Bronchial epithelial cell (primary cell): ENCODE measurements at regions not wholly inside any gene's neighbourhood (a gene's known extent, or its start where the extent isn't known, plus 50 kb on each side); places are given as distances from the start of the nearest gene placed in this dataset.

Source experiments
- DNase-seq: peaks from one replicate; pipeline ENCODE4 v3.0.0-alpha.2; 2010; ENCODE audit warnings: low read depth
- FAIRE-seq: peaks from 2 replicates; lab custom pipeline; 2011; peaks lifted over from hg19 to GRCh38; lab: Jason Lieb, UNC
- H3K27me3 ChIP-seq: 2 replicates; pipeline ENCODE4 v1.5.1; 2011; ENCODE audit warnings: low read length; ENCODE audit not compliant: control insufficient read depth, insufficient read depth
- H3K36me3 ChIP-seq: 2 replicates; pipeline ENCODE4 v1.5.1; 2011; ENCODE audit warnings: low read length; ENCODE audit not compliant: control insufficient read depth, insufficient read depth
- H3K4me3 ChIP-seq: 2 replicates; pipeline ENCODE4 v1.5.1; 2011; ENCODE audit warnings: mild to moderate bottlenecking, low read depth, low read length, control low read depth
- TF ChIP-seq, protein P1 (sequence below): IDR thresholded peaks from 2 replicates; pipeline ENCODE4 v1.5.1; 2011; ENCODE audit warnings: mild to moderate bottlenecking, moderate library complexity, low read length, control low read depth, inconsistent platforms; ENCODE audit not compliant: insufficient read depth, severe bottlenecking

DNA sequence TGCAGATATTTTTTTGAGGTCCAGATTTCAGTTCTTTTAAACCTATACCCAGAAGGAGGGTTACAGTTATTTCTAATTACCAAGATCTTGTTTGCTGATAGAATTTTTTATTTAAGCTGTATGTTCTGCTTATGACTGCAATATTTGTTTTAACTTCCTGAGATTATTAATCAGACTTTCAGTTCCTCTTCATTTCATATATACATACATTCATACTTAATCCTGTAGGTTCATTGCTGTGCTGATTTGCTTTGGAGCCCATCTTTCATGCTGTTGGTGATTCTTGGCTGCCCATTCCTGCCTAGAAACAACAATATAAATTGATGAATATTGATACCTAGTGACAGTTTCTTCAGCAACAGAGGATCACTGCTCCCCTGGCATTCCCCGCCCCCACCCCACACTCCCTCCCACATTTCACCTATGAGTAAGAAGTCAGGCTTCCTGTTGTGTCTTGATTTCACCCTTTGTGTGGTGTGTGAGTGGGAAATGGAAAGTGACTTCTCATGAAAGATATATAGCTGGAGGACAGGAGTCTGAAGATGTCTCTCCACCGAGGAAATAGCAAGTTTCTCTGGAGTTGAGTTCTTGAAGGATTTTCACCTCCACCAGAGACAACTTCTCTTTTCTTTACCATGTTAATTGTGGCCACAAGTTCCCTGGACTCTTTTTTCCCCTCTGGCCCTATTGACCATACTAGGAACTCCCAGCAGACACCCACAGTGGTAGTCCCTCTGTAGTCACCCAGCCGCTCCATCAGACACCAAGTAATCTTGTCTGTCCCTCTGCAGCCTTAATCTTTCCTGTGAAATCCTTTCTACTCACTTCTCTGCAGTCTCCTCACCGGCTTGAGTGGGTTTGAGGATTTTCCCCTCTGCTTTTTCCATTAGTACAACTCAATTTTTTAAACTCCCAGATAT is 118.4 kb downstream of the ASB9 start:
- no peak overlapping the region for H3K4me3 ChIP-seq
- TF ChIP-seq, protein P1, sequence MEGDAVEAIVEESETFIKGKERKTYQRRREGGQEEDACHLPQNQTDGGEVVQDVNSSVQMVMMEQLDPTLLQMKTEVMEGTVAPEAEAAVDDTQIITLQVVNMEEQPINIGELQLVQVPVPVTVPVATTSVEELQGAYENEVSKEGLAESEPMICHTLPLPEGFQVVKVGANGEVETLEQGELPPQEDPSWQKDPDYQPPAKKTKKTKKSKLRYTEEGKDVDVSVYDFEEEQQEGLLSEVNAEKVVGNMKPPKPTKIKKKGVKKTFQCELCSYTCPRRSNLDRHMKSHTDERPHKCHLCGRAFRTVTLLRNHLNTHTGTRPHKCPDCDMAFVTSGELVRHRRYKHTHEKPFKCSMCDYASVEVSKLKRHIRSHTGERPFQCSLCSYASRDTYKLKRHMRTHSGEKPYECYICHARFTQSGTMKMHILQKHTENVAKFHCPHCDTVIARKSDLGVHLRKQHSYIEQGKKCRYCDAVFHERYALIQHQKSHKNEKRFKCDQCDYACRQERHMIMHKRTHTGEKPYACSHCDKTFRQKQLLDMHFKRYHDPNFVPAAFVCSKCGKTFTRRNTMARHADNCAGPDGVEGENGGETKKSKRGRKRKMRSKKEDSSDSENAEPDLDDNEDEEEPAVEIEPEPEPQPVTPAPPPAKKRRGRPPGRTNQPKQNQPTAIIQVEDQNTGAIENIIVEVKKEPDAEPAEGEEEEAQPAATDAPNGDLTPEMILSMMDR = no peak
- no peaks in the 10 kb centered on the region for H3K36me3 ChIP-seq
- DNase-seq (peak; percentile 46), FAIRE-seq (no peak)
- H3K27me3 ChIP-seq = no peaks in the 10 kb centered on the region

DNA sequence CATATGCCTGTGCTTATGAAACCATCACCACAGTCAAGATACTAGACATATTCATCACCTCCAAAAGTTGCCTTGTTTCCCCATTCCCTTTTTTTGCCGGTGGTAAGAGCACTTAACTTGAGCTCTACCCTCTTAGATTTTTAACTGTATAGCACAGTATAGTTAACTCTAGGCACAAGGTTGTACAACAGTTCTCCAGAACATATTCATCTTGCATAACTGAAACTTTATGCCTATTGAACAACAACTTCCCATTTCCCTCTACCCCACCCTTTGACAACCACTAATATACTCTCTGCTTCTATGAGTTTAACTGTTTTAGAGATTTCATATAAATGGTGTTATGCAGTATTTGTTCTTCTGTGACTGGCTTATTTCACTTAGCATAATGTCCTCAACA is 119.3 kb downstream of the ASB9 start:
- no peak for FAIRE-seq
- TF ChIP-seq, protein P1 = no peak
- no peak for DNase-seq

DNA sequence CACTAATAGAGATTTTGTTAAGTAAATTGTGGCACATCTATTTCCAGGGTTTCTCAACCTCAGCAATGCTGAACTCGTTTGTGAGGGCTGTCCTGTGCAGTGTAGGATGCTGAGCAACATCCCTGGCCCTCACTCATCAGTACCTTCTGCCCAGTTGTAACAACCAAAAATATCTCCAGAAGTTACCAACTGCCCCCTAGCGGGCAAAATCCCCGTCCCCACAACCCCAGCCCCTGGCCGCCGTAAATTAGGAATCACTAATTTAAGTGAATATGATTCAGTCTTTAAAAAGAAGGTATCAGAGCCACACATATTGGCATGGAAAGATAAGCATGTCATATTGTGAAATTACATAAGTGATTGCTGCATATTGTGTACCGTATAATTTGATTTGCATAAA is 123.4 kb downstream of the ASB9 start:
- FAIRE-seq (no peak), DNase-seq (no peak)
- H3K4me3 ChIP-seq = no peak overlapping the region
- TF ChIP-seq, protein P1 = peak; percentile 19
- H3K27me3 ChIP-seq = no peaks in the 10 kb centered on the region
- H3K36me3 ChIP-seq = no peaks in the 10 kb centered on the region

More for the DNA sequence above, 119.3 kb downstream of the ASB9 start:
- Histone ChIP-seq H3K27me3 (no peaks in the 10 kb centered on the region), H3K36me3 (no peaks in the 10 kb centered on the region), H3K4me3 (no peak overlapping the region)

DNA sequence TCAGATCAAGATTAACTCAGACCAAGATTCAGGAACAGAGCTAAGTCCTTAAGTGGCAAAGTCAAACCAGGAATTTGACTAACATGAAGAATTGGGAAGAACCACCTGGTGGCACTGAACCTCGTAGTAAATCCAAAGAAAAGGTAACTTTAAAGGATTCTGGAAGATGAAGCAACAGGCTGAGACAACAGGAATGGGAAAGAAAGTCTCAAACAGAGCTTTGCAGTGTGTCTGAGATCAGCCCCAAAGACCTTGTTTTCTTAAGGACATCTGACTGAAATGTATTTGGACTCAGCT is 126.1 kb downstream of the ASB9 start:
- FAIRE-seq (no peak), DNase-seq (no peak)
- Histone ChIP-seq H3K27me3 (no peaks in the 10 kb centered on the region), H3K4me3 (no peak overlapping the region), H3K36me3 (no peaks in the 10 kb centered on the region)
- TF ChIP-seq, protein P1 = no peak

DNA sequence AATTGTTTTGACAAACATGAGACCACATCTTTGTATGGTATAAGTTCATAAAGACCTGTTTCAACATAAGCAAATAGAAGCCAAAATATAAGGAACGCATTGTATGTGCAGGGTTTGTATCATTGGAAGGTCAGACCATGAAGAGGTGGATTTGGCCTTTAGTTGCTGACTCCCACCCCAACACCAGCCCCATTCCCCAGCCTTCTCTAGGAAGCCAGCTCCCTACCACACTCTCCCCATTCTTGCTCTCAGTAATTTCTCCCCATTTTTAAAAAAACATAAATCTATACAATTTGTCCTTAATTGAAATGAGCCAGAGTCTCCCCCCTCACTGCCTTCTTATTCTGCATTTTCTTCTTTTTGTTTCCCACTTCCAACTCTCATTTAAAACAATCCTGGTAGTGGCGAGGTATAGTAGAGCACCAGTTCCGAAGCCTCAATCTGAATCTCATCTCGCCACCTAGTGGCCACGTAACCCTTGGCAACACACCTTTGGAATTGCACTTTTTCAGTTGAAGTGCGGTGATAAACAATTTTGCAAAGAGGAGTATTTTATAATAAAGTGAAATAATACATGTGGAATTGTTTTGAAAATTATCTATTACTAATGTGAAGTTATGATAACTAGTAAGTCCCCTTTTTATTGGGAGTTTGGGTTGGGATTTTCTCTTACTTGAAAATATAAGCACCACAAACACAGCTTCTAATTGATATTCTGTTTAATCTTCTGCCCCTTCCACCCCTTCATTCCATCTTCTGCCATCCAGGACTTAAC is 126.6 kb downstream of the ASB9 start:
- TF ChIP-seq, protein P1 = peak; percentile 59
- Histone ChIP-seq H3K36me3 (no peaks in the 10 kb centered on the region), H3K27me3 (no peaks in the 10 kb centered on the region), H3K4me3 (no peak overlapping the region)
- FAIRE-seq (no peak), DNase-seq (peak; percentile 23)
